IMR-90 (cell line): ENCODE measurements at regions not wholly inside any gene's neighbourhood (a gene's known extent, or its start where the extent isn't known, plus 50 kb on each side); places are given as distances from the start of the nearest gene placed in this dataset.

Experiments used
- ATAC-seq: fragments of 200-7000 bp; cut with Tn5 transposase; 2 replicates; pipeline ENCODE4 v1.9.1; 2020; ENCODE audit warnings: low read depth, mild to moderate bottlenecking, moderate library complexity
- BruUV-seq: library from RNA; stranded (reverse); fragments of 400-500 nt; replicated peaks from 2 replicates; lab custom pipeline; 2021; lab: Mats Ljungman, UMichigan
- CTCF ChIA-PET: fragments of 300-600 bp; formaldehyde crosslinking; extraction: SDS; loops from one replicate; lab custom pipeline; 2021; ENCODE audit warnings: antibody characterized with exemption; lab: Yijun Ruan, JAX
- POLR2A ChIA-PET: fragments of 300-600 bp; sonication (Branson Sonifier 250); formaldehyde crosslinking; loops from one replicate; lab custom pipeline; 2022; ENCODE audit warnings: antibody characterized with exemption; ENCODE audit not compliant: unreplicated experiment; lab: Charles Lee
- DNase-seq: peaks from one replicate; pipeline ENCODE4 v3.0.0; 2013
- H2AFZ ChIP-seq: replicated peaks from 2 replicates; pipeline ENCODE3; 2013; ENCODE audit warnings: low read length, mild to moderate bottlenecking; ENCODE audit not compliant: poor library complexity
- H2AK5ac ChIP-seq: 2 replicates; pipeline ENCODE4 v1.6.1; 2013; ENCODE audit warnings: low read depth, low read length, inconsistent platforms
- H2AK9ac ChIP-seq: replicated peaks from 2 replicates; pipeline ENCODE3; 2013; ENCODE audit warnings: mild to moderate bottlenecking, low read depth, low read length, moderate library complexity; ENCODE audit not compliant: poor library complexity
- H2BK120ac ChIP-seq: 2 replicates; pipeline ENCODE4 v1.6.1; 2013; ENCODE audit warnings: low read depth, low read length, inconsistent platforms
- H2BK15ac ChIP-seq: 3 replicates; pipeline ENCODE4 v1.6.1; 2013; ENCODE audit warnings: low read depth, low read length, inconsistent platforms
- H2BK20ac ChIP-seq: 2 replicates; pipeline ENCODE4 v1.6.1; 2013; ENCODE audit warnings: low read depth, mild to moderate bottlenecking, inconsistent platforms, low read length, moderate library complexity
- H2BK5ac ChIP-seq: 2 replicates; pipeline ENCODE4 v1.6.1; 2013; ENCODE audit warnings: mild to moderate bottlenecking, low read depth, low read length, inconsistent platforms; ENCODE audit not compliant: poor library complexity, severe bottlenecking
- H3K14ac ChIP-seq: replicated peaks from 2 replicates; pipeline ENCODE4 v1.6.1; 2013; ENCODE audit warnings: low read depth, low read length, inconsistent platforms
- H3K18ac ChIP-seq: 2 replicates; pipeline ENCODE4 v1.6.1; 2013; ENCODE audit warnings: low read depth, low read length, control low read depth
- H3K23ac ChIP-seq: 2 replicates; pipeline ENCODE4 v1.6.1; 2013; ENCODE audit warnings: low read depth, low read length, inconsistent platforms
- H3K27ac ChIP-seq: 2 replicates; pipeline ENCODE4 v1.5.1; 2013; ENCODE audit warnings: mild to moderate bottlenecking, control low read depth, low read length; ENCODE audit not compliant: insufficient read depth
- H3K27me3 ChIP-seq: 2 replicates; pipeline ENCODE4 v1.6.1; 2013; ENCODE audit warnings: low read length; ENCODE audit not compliant: control insufficient read depth, insufficient read depth
- H3K36me3 ChIP-seq: 2 replicates; pipeline ENCODE4 v1.6.1; 2013; ENCODE audit warnings: low read length, mixed read lengths; ENCODE audit not compliant: control insufficient read depth, insufficient read depth
- H3K4ac ChIP-seq: 2 replicates; pipeline ENCODE4 v1.6.1; 2013; ENCODE audit warnings: low read depth, low read length, inconsistent platforms
- H3K4me1 ChIP-seq: 2 replicates; pipeline ENCODE4 v1.6.1; 2013; ENCODE audit warnings: low read length, mixed read lengths; ENCODE audit not compliant: control insufficient read depth, insufficient read depth
- H3K4me2 ChIP-seq: 2 replicates; pipeline ENCODE4 v1.6.1; 2013; ENCODE audit warnings: low read depth, mild to moderate bottlenecking, control low read depth, low read length, moderate library complexity
- H3K4me3 ChIP-seq: 2 replicates; pipeline ENCODE4 v1.5.1; 2013; ENCODE audit warnings: low read depth, mild to moderate bottlenecking, control low read depth, low read length, moderate library complexity; ENCODE audit not compliant: insufficient read depth
- H3K56ac ChIP-seq: 2 replicates; pipeline ENCODE4 v1.6.1; 2013; ENCODE audit warnings: low read length, inconsistent platforms; ENCODE audit not compliant: insufficient read depth; ENCODE audit errors: extremely low read depth
- H3K79me1 ChIP-seq, 2 experiments: 2 replicates each; pipeline ENCODE4 v1.6.1; 2013; ENCODE audit warnings: low read length in 2 of 2, inconsistent platforms in 1 of 2, low read depth in 1 of 2
- H3K9ac ChIP-seq: 2 replicates; pipeline ENCODE4 v1.6.1; 2013; ENCODE audit warnings: low read depth, low read length, control low read depth
- H3K9me1 ChIP-seq: 2 replicates; pipeline ENCODE4 v1.6.1; 2013; ENCODE audit warnings: low read length, inconsistent platforms; ENCODE audit not compliant: insufficient read depth
- H3K9me3 ChIP-seq: 2 replicates; pipeline ENCODE4 v1.6.1; 2013; ENCODE audit warnings: low read length; ENCODE audit not compliant: control insufficient read depth, insufficient read depth
- H4K20me1 ChIP-seq: 2 replicates; pipeline ENCODE4 v1.6.1; 2013; ENCODE audit warnings: low read length, inconsistent platforms; ENCODE audit not compliant: insufficient read depth
- H4K5ac ChIP-seq: 2 replicates; pipeline ENCODE4 v1.6.1; 2013; ENCODE audit warnings: mild to moderate bottlenecking, low read depth, low read length, control low read depth
- H4K8ac ChIP-seq, 2 experiments: 2 replicates each; pipeline ENCODE4 v1.6.1; 2013; ENCODE audit warnings: low read depth in 2 of 2, low read length in 2 of 2, control low read depth in 1 of 2, inconsistent platforms in 1 of 2
- H4K91ac ChIP-seq: 2 replicates; pipeline ENCODE4 v1.6.1; 2013; ENCODE audit warnings: low read depth, low read length, inconsistent platforms; ENCODE audit not compliant: insufficient read depth
- BHLHE40 ChIP-seq: fragments of 150-350 bp; IDR thresholded peaks from 2 replicates; pipeline ENCODE4 v1.6.1; 2016; ENCODE audit warnings: mild to moderate bottlenecking, low read depth, low read length
- CEBPB ChIP-seq: IDR thresholded peaks from 2 replicates; pipeline ENCODE4 v1.6.1; 2012; ENCODE audit warnings: low read depth, low read length, improper control_type of control experiment
- CHD1 ChIP-seq: IDR thresholded peaks from 2 replicates; pipeline ENCODE4 v1.6.1; 2012; ENCODE audit warnings: low read depth, low read length, improper control_type of control experiment
- FOS ChIP-seq: fragments of 150-350 bp; IDR thresholded peaks from 2 replicates; pipeline ENCODE4 v1.6.1; 2016; ENCODE audit warnings: low read depth, low read length
- MAFK ChIP-seq: IDR thresholded peaks from 2 replicates; pipeline ENCODE4 v1.6.1; 2012; ENCODE audit warnings: low read depth, low read length, improper control_type of control experiment
- MXI1 ChIP-seq: IDR thresholded peaks from 2 replicates; pipeline ENCODE4 v1.6.1; 2012; ENCODE audit warnings: low read depth, mild to moderate bottlenecking, low read length, moderate library complexity, borderline replicate concordance
- POLR2A ChIP-seq: IDR thresholded peaks from 2 replicates; pipeline ENCODE4 v1.6.1; 2012; ENCODE audit warnings: mild to moderate bottlenecking, low read depth, low read length
- RAD21 ChIP-seq: IDR thresholded peaks from 2 replicates; pipeline ENCODE4 v1.6.1; 2012; ENCODE audit warnings: low read length, improper control_type of control experiment
- RCOR1 ChIP-seq: IDR thresholded peaks from 2 replicates; pipeline ENCODE4 v1.6.1; 2012; ENCODE audit warnings: mild to moderate bottlenecking, low read length, improper control_type of control experiment; ENCODE audit not compliant: insufficient replicate concordance
- RFX5 ChIP-seq: IDR thresholded peaks from 2 replicates; pipeline ENCODE4 v1.8.0; 2012; ENCODE audit warnings: low read depth, mild to moderate bottlenecking, low read length, moderate library complexity
- WGBS, 2 experiments: methylation state at CpG; one replicate each; pipeline versions ENCODE4 v1.1.5 to v1.1.7; 2013; ENCODE audit warnings: missing lambda C conversion rate in 2 of 2; ENCODE audit not compliant: insufficient read length in 1 of 2; ENCODE audit errors: extremely low coverage in 2 of 2; 5-methylcytosine and 5-hydroxymethylcytosine counted together
- dilution Hi-C: fragments of 300-500 bp; cut with HindIII; formaldehyde crosslinking; loops from one replicate; pipeline ENCODE4 v1.14.3; 2018; ENCODE audit warnings: low sequenced_read_pairs; ENCODE audit not compliant: unreplicated experiment
- in situ Hi-C: fragments of 300-500 bp; cut with MboI; formaldehyde crosslinking; loops from 3 replicates; pipeline ENCODE4 v1.14.3; 2019; ENCODE audit warnings: low sequenced_read_pairs, inconsistent platforms, mixed read lengths
- intact Hi-C: fragments of 100-400 bp; cut with micrococcal nuclease; formaldehyde crosslinking; loops from 2 replicates; pipeline ENCODE4 v1.10.0; 2022
- TF ChIP-seq, protein P1 (sequence below): fragments of 150-350 bp; IDR thresholded peaks from 2 replicates; pipeline ENCODE4 v1.6.1; 2017; ENCODE audit warnings: mild to moderate bottlenecking, antibody characterized with exemption, low read length, low read depth
- TF ChIP-seq, protein P2 (sequence below): fragments of 150-350 bp; IDR thresholded peaks from 2 replicates; pipeline ENCODE4 v1.6.1; 2016; ENCODE audit warnings: low read depth, mild to moderate bottlenecking, low read length, moderate library complexity, borderline replicate concordance

GRCh38 chr2:128493880-128494279, 175.2 kb upstream of the HS6ST1 start:
- H3K23ac ChIP-seq, result no peak overlapping the region
- DNase-seq (no peak), ATAC-seq (no peak)
- no peaks in the 10 kb centered on the region for H4K20me1 ChIP-seq
- H2BK120ac ChIP-seq, result no peak overlapping the region
- CTCF ChIA-PET, result no interaction called here
- no peak overlapping the region for H2BK15ac ChIP-seq
- dilution Hi-C loops (no loop called here), intact Hi-C loops (no loop called here), in situ Hi-C loops (no loop called here)
- no peaks in the 10 kb centered on the region for H3K9me1 ChIP-seq
- H3K9me3 ChIP-seq, result peaks cover 5% of the 10 kb centered on the region; the same call in 1 of the 2 replicates
- no peak overlapping the region for H3K9ac ChIP-seq
- no TSS peak for BruUV-seq
- H2BK20ac ChIP-seq, result no peak overlapping the region
- H3K4me1 ChIP-seq, result no peaks in the 10 kb centered on the region
- no peak overlapping the region for H3K56ac ChIP-seq
- no peak overlapping the region for H4K91ac ChIP-seq
- no peak overlapping the region for H3K27ac ChIP-seq
- no peak overlapping the region for H2AFZ ChIP-seq
- TF ChIP-seq POLR2A (no peak), MXI1 (no peak), BHLHE40 (no peak), RFX5 (no peak), CEBPB (no peak), FOS (no peak), RAD21 (no peak), RCOR1 (no peak), MAFK (no peak), CHD1 (no peak)
- TF ChIP-seq, protein P1, sequence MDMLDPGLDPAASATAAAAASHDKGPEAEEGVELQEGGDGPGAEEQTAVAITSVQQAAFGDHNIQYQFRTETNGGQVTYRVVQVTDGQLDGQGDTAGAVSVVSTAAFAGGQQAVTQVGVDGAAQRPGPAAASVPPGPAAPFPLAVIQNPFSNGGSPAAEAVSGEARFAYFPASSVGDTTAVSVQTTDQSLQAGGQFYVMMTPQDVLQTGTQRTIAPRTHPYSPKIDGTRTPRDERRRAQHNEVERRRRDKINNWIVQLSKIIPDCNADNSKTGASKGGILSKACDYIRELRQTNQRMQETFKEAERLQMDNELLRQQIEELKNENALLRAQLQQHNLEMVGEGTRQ, result no peak
- TF ChIP-seq, protein P2, sequence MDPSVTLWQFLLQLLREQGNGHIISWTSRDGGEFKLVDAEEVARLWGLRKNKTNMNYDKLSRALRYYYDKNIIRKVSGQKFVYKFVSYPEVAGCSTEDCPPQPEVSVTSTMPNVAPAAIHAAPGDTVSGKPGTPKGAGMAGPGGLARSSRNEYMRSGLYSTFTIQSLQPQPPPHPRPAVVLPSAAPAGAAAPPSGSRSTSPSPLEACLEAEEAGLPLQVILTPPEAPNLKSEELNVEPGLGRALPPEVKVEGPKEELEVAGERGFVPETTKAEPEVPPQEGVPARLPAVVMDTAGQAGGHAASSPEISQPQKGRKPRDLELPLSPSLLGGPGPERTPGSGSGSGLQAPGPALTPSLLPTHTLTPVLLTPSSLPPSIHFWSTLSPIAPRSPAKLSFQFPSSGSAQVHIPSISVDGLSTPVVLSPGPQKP, result no peak
- no peak overlapping the region for H2BK5ac ChIP-seq
- H4K5ac ChIP-seq, result no peak overlapping the region
- no peak overlapping the region for H2AK5ac ChIP-seq
- no peaks in the 10 kb centered on the region for H3K36me3 ChIP-seq
- no peaks in the 10 kb centered on the region for H3K79me1 ChIP-seq
- H3K4me2 ChIP-seq, result no peak overlapping the region
- POLR2A ChIA-PET, result no interaction called here
- H2AK9ac ChIP-seq, result no peak overlapping the region
- H3K27me3 ChIP-seq, result peaks cover 17% of the 10 kb centered on the region
- no peak overlapping the region for H3K14ac ChIP-seq
- WGBS, 2 experiments, result 82% methylated on average over 9 of the region's 15 CpGs; no CpG with 5 or more reads in 1 of the 2 experiments
- no peak overlapping the region for H4K8ac ChIP-seq
- no peak overlapping the region for H3K4me3 ChIP-seq
- no peak overlapping the region for H3K4ac ChIP-seq
- H3K18ac ChIP-seq, result no peak overlapping the region
